ENCODE measurements at regions not wholly inside any gene's neighbourhood (a gene's known extent, or its start where the extent isn't known, plus 50 kb on each side); places are given as distances from the start of the nearest gene placed in this dataset.

- no peaks in the 10 kb centered on the region for H3K36me3 Mint-ChIP-seq
- Histone ChIP-seq H3K4me2 (no peak overlapping the region), H3F3A (ENCODE audit: low read depth) (no peaks in the 10 kb centered on the region), H3K4me1 (no peaks in the 10 kb centered on the region), H3K36me3 (no peaks in the 10 kb centered on the region), H3K9ac (no peak overlapping the region), H3K27ac (no peak overlapping the region), H3K79me2 (ENCODE audit: low read depth) (no peaks in the 10 kb centered on the region), H3K27me3 (no peaks in the 10 kb centered on the region), H2AFZ (replicated peaks) (no peak overlapping the region), H3K4me3 (no peak overlapping the region), H4K20me1 (ENCODE audit: low read depth) (no peaks in the 10 kb centered on the region), H3K9me3 (ENCODE audit: low read depth) (no peaks in the 10 kb centered on the region)
- H3K27me3 Mint-ChIP-seq (ENCODE audit: insufficient read depth, low read depth) = no peaks in the 10 kb centered on the region
- no peaks in the 10 kb centered on the region for H3K4me1 Mint-ChIP-seq
- H3K9me3 Mint-ChIP-seq = no peaks in the 10 kb centered on the region
- no peak for TF ChIP-seq EZH2phosphoT487 (IDR thresholded peaks at IDR 0.05)
- no peak for TF ChIP-seq EZH2 (IDR thresholded peaks at IDR 0.05)
- TF ChIP-seq CTCF (IDR thresholded peaks at IDR 0.05) = no peak
- no peak overlapping the region for H3K27ac Mint-ChIP-seq
- no peak overlapping the region for H3K4me3 Mint-ChIP-seq
- no peak for DNase-seq (ENCODE audit: low spot score)
Observed at GRCh38 chr5:63306909-63307308, 655.3 kb downstream of the HTR1A start.

GRCh38 chr5:63293317-63293716, 668.9 kb downstream of the HTR1A start:
- Mint-ChIP-seq H3K4me3 (no peak overlapping the region), H3K27me3 (ENCODE audit: insufficient read depth, low read depth) (no peaks in the 10 kb centered on the region), H3K27ac (no peak overlapping the region), H3K36me3 (no peaks in the 10 kb centered on the region), H3K9me3 (no peaks in the 10 kb centered on the region), H3K4me1 (no peaks in the 10 kb centered on the region)
- Histone ChIP-seq H3F3A (ENCODE audit: low read depth) (no peaks in the 10 kb centered on the region), H3K4me2 (no peak overlapping the region), H3K27ac (no peak overlapping the region), H3K27me3 (no peaks in the 10 kb centered on the region), H4K20me1 (ENCODE audit: low read depth) (no peaks in the 10 kb centered on the region), H3K4me1 (no peaks in the 10 kb centered on the region), H3K9me3 (ENCODE audit: low read depth) (no peaks in the 10 kb centered on the region), H3K4me3 (no peak overlapping the region), H3K36me3 (no peaks in the 10 kb centered on the region), H2AFZ (replicated peaks) (no peak overlapping the region), H3K79me2 (ENCODE audit: low read depth) (no peaks in the 10 kb centered on the region), H3K9ac (no peak overlapping the region)
- no peak for TF ChIP-seq EZH2 (IDR thresholded peaks at IDR 0.05)
- no peak for TF ChIP-seq EZH2phosphoT487 (IDR thresholded peaks at IDR 0.05)
- no peak for TF ChIP-seq CTCF (IDR thresholded peaks at IDR 0.05)
- DNase-seq (ENCODE audit: low spot score) = no peak

GRCh38 chr5:63286724-63287123, 675.5 kb downstream of the HTR1A start:
- no peaks in the 10 kb centered on the region for H3K4me1 Mint-ChIP-seq
- H3K4me3 ChIP-seq = no peak overlapping the region
- TF ChIP-seq EZH2 (IDR thresholded peaks at IDR 0.05) = no peak
- no peak for TF ChIP-seq CTCF (IDR thresholded peaks at IDR 0.05)
- TF ChIP-seq EZH2phosphoT487 (IDR thresholded peaks at IDR 0.05) = no peak

More at GRCh38 chr5:63286724-63287123, 675.5 kb downstream of the HTR1A start:
- Histone ChIP-seq H3K4me2 (no peak overlapping the region), H2AFZ (replicated peaks) (no peak overlapping the region), H4K20me1 (ENCODE audit: low read depth) (no peaks in the 10 kb centered on the region), H3K27me3 (no peaks in the 10 kb centered on the region), H3K4me1 (no peaks in the 10 kb centered on the region), H3F3A (ENCODE audit: low read depth) (no peaks in the 10 kb centered on the region), H3K79me2 (ENCODE audit: low read depth) (no peaks in the 10 kb centered on the region), H3K9ac (no peak overlapping the region), H3K27ac (no peak overlapping the region), H3K36me3 (no peaks in the 10 kb centered on the region), H3K9me3 (ENCODE audit: low read depth) (no peaks in the 10 kb centered on the region)
- peaks cover 3% of the 10 kb centered on the region for H3K9me3 Mint-ChIP-seq
- no peaks in the 10 kb centered on the region for H3K36me3 Mint-ChIP-seq
- no peak for DNase-seq (ENCODE audit: low spot score)
- no peak overlapping the region for H3K27ac Mint-ChIP-seq
- H3K27me3 Mint-ChIP-seq (ENCODE audit: insufficient read depth, low read depth) = no peaks in the 10 kb centered on the region
- no peak overlapping the region for H3K4me3 Mint-ChIP-seq
